Calu3 (cell line): ENCODE measurements at regions not wholly inside any gene's neighbourhood (a gene's known extent, or its start where the extent isn't known, plus 50 kb on each side); places are given as distances from the start of the nearest gene placed in this dataset.

Source experiments
- BruUV-seq: library from RNA; stranded (reverse); fragments of 400-500 nt; replicated peaks from 2 replicates; lab custom pipeline; 2021; lab: Mats Ljungman, UMichigan
- CTCF ChIA-PET: fragments of 300-600 bp; sonication (Branson Sonifier 250); formaldehyde crosslinking; loops from one replicate; lab custom pipeline; 2022; ENCODE audit warnings: antibody characterized with exemption; lab: Charles Lee
- DNase-seq: peaks from one replicate; pipeline ENCODE4 v3.0.0; 2022
- H3K27ac Mint-ChIP-seq: one replicate; pipeline ENCODE4 v1.8.0; 2022; ENCODE audit warnings: mixed read lengths; ENCODE audit not compliant: unreplicated experiment
- H3K27me3 Mint-ChIP-seq: one replicate; pipeline ENCODE4 v1.8.0; 2022; ENCODE audit warnings: mixed read lengths; ENCODE audit not compliant: unreplicated experiment
- H3K36me3 Mint-ChIP-seq: one replicate; pipeline ENCODE4 v1.8.0; 2022; ENCODE audit warnings: mild to moderate bottlenecking, moderate library complexity, mixed read lengths; ENCODE audit not compliant: insufficient read depth, unreplicated experiment
- H3K4me1 Mint-ChIP-seq: one replicate; pipeline ENCODE4 v1.8.0; 2022; ENCODE audit warnings: mild to moderate bottlenecking, low read depth, mixed read lengths; ENCODE audit not compliant: unreplicated experiment
- H3K4me3 Mint-ChIP-seq: one replicate; pipeline ENCODE4 v1.8.0; 2022; ENCODE audit warnings: mild to moderate bottlenecking, low read depth, moderate library complexity, mixed read lengths; ENCODE audit not compliant: unreplicated experiment
- H3K9me3 Mint-ChIP-seq: one replicate; pipeline ENCODE4 v1.8.0; 2022; ENCODE audit warnings: low read depth, mixed read lengths; ENCODE audit not compliant: unreplicated experiment
- intact Hi-C: fragments of 100-400 bp; cut with micrococcal nuclease; formaldehyde crosslinking; loops from one replicate; pipeline ENCODE4 v1.10.0; 2022; ENCODE audit not compliant: unreplicated experiment
- TF ChIP-seq, protein P1 (sequence below): fragments of 200-600 bp; IDR thresholded peaks from one replicate; pipeline ENCODE4 v1.8.0; 2022; ENCODE audit warnings: antibody characterized with exemption; ENCODE audit not compliant: unreplicated experiment

DNA sequence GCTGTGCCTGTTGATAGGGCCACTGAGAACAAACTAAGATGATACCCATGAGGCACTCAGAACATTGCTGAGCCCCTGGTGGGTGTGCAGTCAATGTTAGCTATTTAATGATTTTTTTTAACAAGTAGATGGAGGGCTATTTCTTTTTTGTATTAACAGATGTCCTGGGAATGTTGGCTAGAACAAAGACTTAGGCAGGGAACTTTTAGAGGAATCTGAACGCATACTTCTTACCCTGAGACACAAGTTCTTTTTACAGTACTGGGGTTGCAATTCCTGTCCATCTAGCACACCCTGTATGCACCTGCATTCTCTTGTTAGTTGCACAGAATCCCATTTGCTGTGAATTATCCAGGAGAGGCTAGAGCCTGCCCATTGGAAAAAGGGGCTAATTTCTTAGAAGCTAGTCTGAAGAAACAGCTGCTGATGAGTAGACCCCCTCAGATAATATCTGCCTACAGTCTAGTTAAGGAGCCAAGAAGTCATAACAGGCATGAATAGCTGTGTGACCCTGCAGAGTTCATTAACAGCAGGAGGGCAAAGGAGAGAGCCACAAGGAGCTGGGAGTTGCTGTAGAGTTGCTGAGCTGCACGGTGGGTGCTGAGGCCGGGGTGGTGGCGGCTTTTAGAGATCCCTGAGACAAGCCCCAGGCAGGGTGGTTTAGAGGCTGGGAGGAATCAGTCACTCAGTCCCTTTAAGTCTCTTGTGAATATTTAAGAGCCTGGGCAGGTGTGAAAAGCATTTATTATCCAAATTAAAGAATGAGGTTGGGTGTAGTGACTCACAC is 103.7 kb upstream of the FZD8 start:
- TF ChIP-seq, protein P1, sequence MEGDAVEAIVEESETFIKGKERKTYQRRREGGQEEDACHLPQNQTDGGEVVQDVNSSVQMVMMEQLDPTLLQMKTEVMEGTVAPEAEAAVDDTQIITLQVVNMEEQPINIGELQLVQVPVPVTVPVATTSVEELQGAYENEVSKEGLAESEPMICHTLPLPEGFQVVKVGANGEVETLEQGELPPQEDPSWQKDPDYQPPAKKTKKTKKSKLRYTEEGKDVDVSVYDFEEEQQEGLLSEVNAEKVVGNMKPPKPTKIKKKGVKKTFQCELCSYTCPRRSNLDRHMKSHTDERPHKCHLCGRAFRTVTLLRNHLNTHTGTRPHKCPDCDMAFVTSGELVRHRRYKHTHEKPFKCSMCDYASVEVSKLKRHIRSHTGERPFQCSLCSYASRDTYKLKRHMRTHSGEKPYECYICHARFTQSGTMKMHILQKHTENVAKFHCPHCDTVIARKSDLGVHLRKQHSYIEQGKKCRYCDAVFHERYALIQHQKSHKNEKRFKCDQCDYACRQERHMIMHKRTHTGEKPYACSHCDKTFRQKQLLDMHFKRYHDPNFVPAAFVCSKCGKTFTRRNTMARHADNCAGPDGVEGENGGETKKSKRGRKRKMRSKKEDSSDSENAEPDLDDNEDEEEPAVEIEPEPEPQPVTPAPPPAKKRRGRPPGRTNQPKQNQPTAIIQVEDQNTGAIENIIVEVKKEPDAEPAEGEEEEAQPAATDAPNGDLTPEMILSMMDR: no peak
- Mint-ChIP-seq H3K27me3 (peaks cover 12% of the 10 kb centered on the region), H3K4me1 (no peaks in the 10 kb centered on the region), H3K4me3 (no peak overlapping the region), H3K9me3 (no peaks in the 10 kb centered on the region), H3K27ac (no peak overlapping the region), H3K36me3 (no peaks in the 10 kb centered on the region)
- intact Hi-C loops: no loop called here
- CTCF ChIA-PET: interaction anchor here (0.5 to 0.6 kb wide), 2 partner anchors 100 to 132 kb away, joined by 4 read pairs; no protein-coding TSS in a partner anchor
- no TSS peak for BruUV-seq
- no peak for DNase-seq

DNA sequence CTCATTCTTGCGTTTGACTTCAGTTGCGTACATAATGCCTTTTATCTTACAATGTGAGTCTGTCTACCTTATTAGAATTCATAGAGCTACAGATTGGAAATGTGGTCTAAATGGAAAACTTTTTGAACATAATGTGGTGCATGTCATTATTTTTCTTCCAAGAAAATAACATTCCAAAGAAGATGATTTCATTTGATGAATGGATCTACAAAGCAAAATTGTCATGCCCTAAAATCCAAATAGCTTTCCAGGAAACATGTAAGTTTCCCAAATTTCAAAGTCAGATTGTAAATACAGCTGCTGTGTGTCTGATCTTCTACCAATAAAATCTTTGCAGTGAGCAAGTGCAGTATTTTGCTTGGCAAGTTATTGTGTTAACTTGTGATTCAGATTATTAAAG is 101.8 kb upstream of the FZD8 start:
- Mint-ChIP-seq H3K9me3 (peaks cover 3% of the 10 kb centered on the region), H3K27me3 (peaks cover 12% of the 10 kb centered on the region), H3K4me3 (no peak overlapping the region), H3K4me1 (no peaks in the 10 kb centered on the region), H3K27ac (no peak overlapping the region), H3K36me3 (no peaks in the 10 kb centered on the region)
- DNase-seq: no peak
- BruUV-seq: no TSS peak
- TF ChIP-seq, protein P1: no peak
- CTCF ChIA-PET: no interaction called here
- intact Hi-C loops: no loop called here

DNA sequence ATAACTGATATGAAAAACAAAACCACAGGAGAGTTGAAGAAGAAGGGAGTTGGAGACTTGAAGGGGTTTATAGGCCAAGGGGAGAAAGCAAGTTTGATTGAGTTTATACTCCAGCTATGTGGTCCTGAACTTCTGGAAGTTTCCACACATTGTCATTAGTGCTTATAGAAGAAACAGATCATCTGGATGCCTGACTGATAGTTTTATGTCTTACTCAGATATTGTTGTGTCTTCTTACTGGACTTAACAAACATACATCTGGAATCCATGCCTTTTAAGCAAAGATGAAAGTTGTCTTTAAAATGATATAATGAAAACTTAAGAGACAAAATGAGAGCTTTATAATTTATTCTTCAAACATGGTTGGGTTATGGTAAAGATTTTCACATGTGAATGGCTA is 101.3 kb upstream of the FZD8 start:
- no peak for DNase-seq
- TF ChIP-seq, protein P1: no peak
- intact Hi-C loops: no loop called here
- Mint-ChIP-seq H3K9me3 (peaks cover 4% of the 10 kb centered on the region), H3K36me3 (no peaks in the 10 kb centered on the region), H3K4me3 (no peak overlapping the region), H3K27ac (no peak overlapping the region), H3K27me3 (peaks cover 12% of the 10 kb centered on the region), H3K4me1 (no peaks in the 10 kb centered on the region)
- CTCF ChIA-PET: no interaction called here
- BruUV-seq: no TSS peak

DNA sequence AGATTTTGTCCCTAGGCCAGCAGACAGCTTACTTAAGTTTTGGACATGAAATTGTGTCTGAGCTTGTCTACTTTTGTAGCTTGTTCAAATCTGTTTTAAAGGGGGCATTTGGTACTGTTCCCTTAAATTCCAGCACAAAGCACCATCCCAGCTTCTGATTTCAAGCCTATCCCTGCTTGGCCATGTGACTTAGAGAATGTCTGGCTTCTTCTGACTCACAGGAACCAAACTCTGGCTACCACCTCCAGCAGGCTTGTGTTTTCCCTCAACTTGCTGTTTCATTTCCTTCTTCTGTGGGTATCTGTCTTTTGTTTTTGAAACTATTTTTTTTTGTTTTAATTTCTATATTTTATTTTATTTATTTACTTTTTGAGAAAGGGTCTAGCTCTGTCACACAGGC is 97.9 kb upstream of the FZD8 start:
- intact Hi-C loops: no loop called here
- no TSS peak for BruUV-seq
- CTCF ChIA-PET: interaction anchor here (0.7 kb wide), 1 partner anchor 82 kb away, joined by 7 read pairs; no protein-coding TSS in a partner anchor
- TF ChIP-seq, protein P1: no peak
- Mint-ChIP-seq H3K9me3 (peaks cover 4% of the 10 kb centered on the region), H3K27ac (no peak overlapping the region), H3K4me1 (no peaks in the 10 kb centered on the region), H3K36me3 (no peaks in the 10 kb centered on the region), H3K27me3 (peaks cover 5% of the 10 kb centered on the region), H3K4me3 (no peak overlapping the region)
- DNase-seq: no peak
